AG09319 (cell line): ENCODE measurements at regions not wholly inside any gene's neighbourhood (a gene's known extent, or its start where the extent isn't known, plus 50 kb on each side); places are given as distances from the start of the nearest gene placed in this dataset.

Experiments
- DNase-seq: peaks from one replicate; pipeline ENCODE4 v3.0.0-alpha.2; 2010; ENCODE audit warnings: low read depth; ENCODE audit errors: extremely low read depth
- CTCF ChIP-seq: IDR thresholded peaks from 2 replicates; pipeline ENCODE4 v1.5.1; 2011; ENCODE audit warnings: low read depth, mild to moderate bottlenecking, inconsistent platforms, low read length, moderate library complexity

- TF ChIP-seq CTCF: no peak
- DNase-seq: no peak
Observed at GRCh38 chr11:129324533-129325175, 51.0 kb upstream of the BARX2 start.

GRCh38 chr11:129323896-129324502 is 51.6 kb upstream of the BARX2 start:
- peak; percentile 4 for DNase-seq
- TF ChIP-seq CTCF: no peak

GRCh38 chr11:129322941-129323340 is 52.7 kb upstream of the BARX2 start:
- no peak for TF ChIP-seq CTCF
- no peak for DNase-seq

GRCh38 chr11:129321076-129321475 is 54.6 kb upstream of the BARX2 start:
- TF ChIP-seq CTCF: no peak
- DNase-seq: no peak

DNA sequence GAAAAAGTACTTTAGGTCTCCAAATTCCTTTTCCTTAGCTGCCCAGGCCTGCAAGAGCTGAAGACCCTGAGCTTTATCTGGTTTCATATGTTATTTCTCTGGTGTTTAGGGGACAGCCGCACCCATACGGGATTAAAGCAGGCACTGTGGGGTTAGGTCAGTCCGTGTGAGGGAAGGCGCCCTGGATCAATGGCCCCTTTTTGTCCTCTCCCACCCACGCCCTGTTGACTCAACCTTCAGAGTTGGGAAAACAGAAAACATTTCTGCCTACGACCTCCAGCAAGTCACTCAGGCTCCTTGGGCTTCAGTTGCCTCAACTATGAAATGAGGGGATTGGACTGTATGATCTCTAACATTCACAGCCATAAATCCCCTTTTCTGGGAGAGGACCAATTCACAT is 55.2 kb upstream of the BARX2 start:
- TF ChIP-seq CTCF: no peak
- DNase-seq: no peak

DNA sequence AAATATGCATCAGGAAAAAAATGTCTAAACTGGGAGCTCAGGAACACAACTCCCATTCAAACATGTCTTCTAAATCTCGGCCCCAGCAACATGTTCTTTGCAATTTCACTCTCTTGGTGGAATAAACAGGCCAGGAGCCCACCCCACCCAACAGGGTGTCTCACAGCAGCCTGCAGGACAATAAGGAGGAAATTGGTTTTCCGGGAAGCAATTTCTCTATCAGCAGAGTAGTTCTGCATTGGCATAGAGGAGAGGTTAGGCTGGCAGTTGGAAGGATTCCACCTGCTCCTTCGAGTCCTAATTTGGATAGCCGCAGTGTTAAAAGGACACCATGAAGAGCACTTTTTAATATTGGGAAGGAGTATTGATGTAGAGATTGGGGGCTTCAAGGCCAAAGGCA is 55.9 kb upstream of the BARX2 start:
- TF ChIP-seq CTCF: no peak
- DNase-seq: no peak

- no peak for DNase-seq
- TF ChIP-seq CTCF: no peak
Observed at GRCh38 chr11:129319201-129319600, 56.4 kb upstream of the BARX2 start.
